ENCODE measurements at regions not wholly inside any gene's neighbourhood (a gene's known extent, or its start where the extent isn't known, plus 50 kb on each side); places are given as distances from the start of the nearest gene placed in this dataset.
"Not testable (repeated sequence)": the region's sequence is repeated elsewhere in the genome, so short reads cannot be mapped to it uniquely, and the experiment has no call there.

GRCh38 chr11:71088314-71089215, 163.8 kb downstream of the SHANK2 start:
- not testable (repeated sequence) for H3K36me3 ChIP-seq (replicated peaks in 1 of 2; ENCODE audit: control insufficient read depth in 2 of 2, insufficient read depth in 2 of 2, low read length in 2 of 2); H2AFZ ChIP-seq (ENCODE audit: low read length); H2BK120ac ChIP-seq (ENCODE audit: low read depth, low read length); H3K23ac ChIP-seq (ENCODE audit: low read depth, low read length, poor library complexity); H3K27ac ChIP-seq (replicated peaks; ENCODE audit: low read length); H3K9me3 ChIP-seq (replicated peaks in 1 of 2; ENCODE audit: control insufficient read depth in 2 of 2, insufficient read depth in 1 of 2, low read depth in 1 of 2, low read length in 2 of 2); H2BK12ac ChIP-seq (ENCODE audit: low read length); H3K4me1 ChIP-seq (ENCODE audit: control insufficient read depth in 2 of 2, insufficient read depth in 1 of 2, low read depth in 1 of 2, low read length in 2 of 2); H4K91ac ChIP-seq (ENCODE audit: low read depth, low read length, poor library complexity); H3K4ac ChIP-seq (ENCODE audit: low read length); H2BK5ac ChIP-seq (ENCODE audit: low read length); H4K8ac ChIP-seq (ENCODE audit: low read depth, low read length); H3K4me3 ChIP-seq (ENCODE audit: low read length in 2 of 2); H3K4me2 ChIP-seq (ENCODE audit: insufficient read depth, low read length, poor library complexity, severe bottlenecking); H3K9ac ChIP-seq (ENCODE audit: low read depth, low read length, poor library complexity); DNase-seq (ENCODE audit: low spot score); H2BK15ac ChIP-seq (ENCODE audit: low read length); H3K27me3 ChIP-seq (ENCODE audit: control insufficient read depth in 3 of 3, insufficient read depth in 3 of 3, low read depth in 1 of 3, low read length in 3 of 3); H3K79me1 ChIP-seq (ENCODE audit: low read depth, low read length)
- H3K14ac ChIP-seq (ENCODE audit: low read length): peak overlapping the region; percentile 82
- no CpG with 5 or more reads among the region's 20 CpGs for WGBS, 2 donors (ENCODE audit: extremely low coverage in 2 of 2, insufficient read length in 2 of 2, insufficient replicate concordance in 1 of 2)
- H3K18ac ChIP-seq (ENCODE audit: low read length): peak overlapping the region; percentile 35
- peak overlapping the region; percentile 40 for H2AK5ac ChIP-seq (ENCODE audit: low read depth, low read length)

GRCh38 chr11:71086687-71087258, 165.6 kb downstream of the SHANK2 start:
- H2BK12ac ChIP-seq (ENCODE audit: low read length): no peak overlapping the region
- H2BK5ac ChIP-seq (ENCODE audit: low read length): no peak overlapping the region
- H3K9ac ChIP-seq (ENCODE audit: low read depth, low read length, poor library complexity): no peak overlapping the region
- H3K4me2 ChIP-seq (ENCODE audit: insufficient read depth, low read length, poor library complexity, severe bottlenecking): no peak overlapping the region
- H3K9me3 ChIP-seq (replicated peaks in 1 of 2; ENCODE audit: control insufficient read depth in 2 of 2, insufficient read depth in 1 of 2, low read depth in 1 of 2, low read length in 2 of 2): no peaks in the 10 kb centered on the region
- H2AFZ ChIP-seq (ENCODE audit: low read length): peak overlapping the region; percentile 66
- H4K8ac ChIP-seq (ENCODE audit: low read depth, low read length): no peak overlapping the region
- no peaks in the 10 kb centered on the region for H3K36me3 ChIP-seq (replicated peaks in 1 of 2; ENCODE audit: control insufficient read depth in 2 of 2, insufficient read depth in 2 of 2, low read length in 2 of 2)
- H3K23ac ChIP-seq (ENCODE audit: low read depth, low read length, poor library complexity): no peak overlapping the region
- H4K91ac ChIP-seq (ENCODE audit: low read depth, low read length, poor library complexity): no peak overlapping the region
- H2BK15ac ChIP-seq (ENCODE audit: low read length): no peak overlapping the region
- H2BK120ac ChIP-seq (ENCODE audit: low read depth, low read length): no peak overlapping the region
- H2AK5ac ChIP-seq (ENCODE audit: low read depth, low read length): no peak overlapping the region
- H3K4me3 ChIP-seq (ENCODE audit: low read length in 2 of 2): no peak overlapping the region
- H3K27ac ChIP-seq (replicated peaks; ENCODE audit: low read length): no peak overlapping the region
- peak; percentile 38 for DNase-seq (ENCODE audit: low spot score)
- H3K4ac ChIP-seq (ENCODE audit: low read length): no peak overlapping the region
- no CpG with 5 or more reads among the region's 14 CpGs for WGBS, 2 donors (ENCODE audit: extremely low coverage in 2 of 2, insufficient read length in 2 of 2, insufficient replicate concordance in 1 of 2)
- H3K79me1 ChIP-seq (ENCODE audit: low read depth, low read length): no peaks in the 10 kb centered on the region
- H3K27me3 ChIP-seq (ENCODE audit: control insufficient read depth in 3 of 3, insufficient read depth in 3 of 3, low read depth in 1 of 3, low read length in 3 of 3): no peaks in the 10 kb centered on the region
- peak overlapping the region; percentile 7 for H3K18ac ChIP-seq (ENCODE audit: low read length)
- H3K4me1 ChIP-seq (ENCODE audit: control insufficient read depth in 2 of 2, insufficient read depth in 1 of 2, low read depth in 1 of 2, low read length in 2 of 2): peaks cover 0 to 1% of the 10 kb centered on the region in 2 donors
- H3K14ac ChIP-seq (ENCODE audit: low read length): no peak overlapping the region

- Histone ChIP-seq H2BK12ac (ENCODE audit: low read length) (no peak overlapping the region), H3K23ac (ENCODE audit: low read depth, low read length, poor library complexity) (no peak overlapping the region), H2BK120ac (ENCODE audit: low read depth, low read length) (no peak overlapping the region), H3K4me2 (ENCODE audit: insufficient read depth, low read length, poor library complexity, severe bottlenecking) (no peak overlapping the region), H3K4me3 (ENCODE audit: low read length in 2 of 2) (no peak overlapping the region), H2BK5ac (ENCODE audit: low read length) (peak overlapping the region; percentile 42), H3K18ac (ENCODE audit: low read length) (no peak overlapping the region), H3K36me3 (replicated peaks in 1 of 2; ENCODE audit: control insufficient read depth in 2 of 2, insufficient read depth in 2 of 2, low read length in 2 of 2) (no peaks in the 10 kb centered on the region), H2AK5ac (ENCODE audit: low read depth, low read length) (no peak overlapping the region), H3K27ac (replicated peaks; ENCODE audit: low read length) (no peak overlapping the region), H2BK15ac (ENCODE audit: low read length) (no peak overlapping the region), H3K4me1 (ENCODE audit: control insufficient read depth in 2 of 2, insufficient read depth in 1 of 2, low read depth in 1 of 2, low read length in 2 of 2) (peaks cover 0 to 3% of the 10 kb centered on the region in 2 donors), H3K9ac (ENCODE audit: low read depth, low read length, poor library complexity) (no peak overlapping the region), H3K4ac (ENCODE audit: low read length) (no peak overlapping the region), H3K9me3 (replicated peaks in 1 of 2; ENCODE audit: control insufficient read depth in 2 of 2, insufficient read depth in 1 of 2, low read depth in 1 of 2, low read length in 2 of 2) (no peaks in the 10 kb centered on the region), H2AFZ (ENCODE audit: low read length) (no peak overlapping the region), H4K8ac (ENCODE audit: low read depth, low read length) (no peak overlapping the region), H3K27me3 (ENCODE audit: control insufficient read depth in 3 of 3, insufficient read depth in 3 of 3, low read depth in 1 of 3, low read length in 3 of 3) (no peaks in the 10 kb centered on the region), H3K14ac (ENCODE audit: low read length) (no peak overlapping the region), H3K79me1 (ENCODE audit: low read depth, low read length) (no peaks in the 10 kb centered on the region), H4K91ac (ENCODE audit: low read depth, low read length, poor library complexity) (no peak overlapping the region)
- DNase-seq (ENCODE audit: low spot score): no peak
- no CpG with 5 or more reads among the region's 9 CpGs for WGBS, 2 donors (ENCODE audit: extremely low coverage in 2 of 2, insufficient read length in 2 of 2, insufficient replicate concordance in 1 of 2)
Observed at GRCh38 chr11:71084306-71085012, 167.9 kb downstream of the SHANK2 start.

- no peak overlapping the region for H2AFZ ChIP-seq (ENCODE audit: low read length)
- no peaks in the 10 kb centered on the region for H3K36me3 ChIP-seq (replicated peaks in 1 of 2; ENCODE audit: control insufficient read depth in 2 of 2, insufficient read depth in 2 of 2, low read length in 2 of 2)
- H3K4me3 ChIP-seq (ENCODE audit: low read length in 2 of 2): no peak overlapping the region
- no peaks in the 10 kb centered on the region for H3K79me1 ChIP-seq (ENCODE audit: low read depth, low read length)
- no peak overlapping the region for H3K4me2 ChIP-seq (ENCODE audit: insufficient read depth, low read length, poor library complexity, severe bottlenecking)
- H3K4ac ChIP-seq (ENCODE audit: low read length): no peak overlapping the region
- no peak overlapping the region for H2BK12ac ChIP-seq (ENCODE audit: low read length)
- no peak overlapping the region for H3K18ac ChIP-seq (ENCODE audit: low read length)
- peaks cover 0 to 4% of the 10 kb centered on the region in 2 donors for H3K9me3 ChIP-seq (replicated peaks in 1 of 2; ENCODE audit: control insufficient read depth in 2 of 2, insufficient read depth in 1 of 2, low read depth in 1 of 2, low read length in 2 of 2)
- H3K14ac ChIP-seq (ENCODE audit: low read length): no peak overlapping the region
- H3K9ac ChIP-seq (ENCODE audit: low read depth, low read length, poor library complexity): no peak overlapping the region
- no peak overlapping the region for H2BK5ac ChIP-seq (ENCODE audit: low read length)
- no CpG with 5 or more reads among the region's 4 CpGs for WGBS, 2 donors (ENCODE audit: extremely low coverage in 2 of 2, insufficient read length in 2 of 2, insufficient replicate concordance in 1 of 2)
- H4K8ac ChIP-seq (ENCODE audit: low read depth, low read length): no peak overlapping the region
- no peak for DNase-seq (ENCODE audit: low spot score)
- peaks cover 0 to 2% of the 10 kb centered on the region in 2 donors for H3K4me1 ChIP-seq (ENCODE audit: control insufficient read depth in 2 of 2, insufficient read depth in 1 of 2, low read depth in 1 of 2, low read length in 2 of 2)
- H2BK15ac ChIP-seq (ENCODE audit: low read length): no peak overlapping the region
- no peak overlapping the region for H3K23ac ChIP-seq (ENCODE audit: low read depth, low read length, poor library complexity)
- H2AK5ac ChIP-seq (ENCODE audit: low read depth, low read length): no peak overlapping the region
- H3K27me3 ChIP-seq (ENCODE audit: control insufficient read depth in 3 of 3, insufficient read depth in 3 of 3, low read depth in 1 of 3, low read length in 3 of 3): no peaks in the 10 kb centered on the region
- H4K91ac ChIP-seq (ENCODE audit: low read depth, low read length, poor library complexity): no peak overlapping the region
- H3K27ac ChIP-seq (replicated peaks; ENCODE audit: low read length): no peak overlapping the region
- no peak overlapping the region for H2BK120ac ChIP-seq (ENCODE audit: low read depth, low read length)
Observed at GRCh38 chr11:71083105-71083504, 169.3 kb downstream of the SHANK2 start.

Data from neuronal stem cell (in vitro differentiated cells).